Fibroblast of skin of left quadriceps (primary cell): ENCODE measurements at regions not wholly inside any gene's neighbourhood (a gene's known extent, or its start where the extent isn't known, plus 50 kb on each side); places are given as distances from the start of the nearest gene placed in this dataset.
A peak's percentile ranks its signal among the peaks of the same experiment; 100 is the strongest.
"Not testable (repeated sequence)": the region's sequence is repeated elsewhere in the genome, so short reads cannot be mapped to it uniquely, and the experiment has no call there.

Source experiments
- DNase-seq, 2 experiments: peaks; one replicate each; pipeline ENCODE4 v3.0.0-alpha.2; 2013; ENCODE audit warnings: low read depth in 2 of 2

DNA sequence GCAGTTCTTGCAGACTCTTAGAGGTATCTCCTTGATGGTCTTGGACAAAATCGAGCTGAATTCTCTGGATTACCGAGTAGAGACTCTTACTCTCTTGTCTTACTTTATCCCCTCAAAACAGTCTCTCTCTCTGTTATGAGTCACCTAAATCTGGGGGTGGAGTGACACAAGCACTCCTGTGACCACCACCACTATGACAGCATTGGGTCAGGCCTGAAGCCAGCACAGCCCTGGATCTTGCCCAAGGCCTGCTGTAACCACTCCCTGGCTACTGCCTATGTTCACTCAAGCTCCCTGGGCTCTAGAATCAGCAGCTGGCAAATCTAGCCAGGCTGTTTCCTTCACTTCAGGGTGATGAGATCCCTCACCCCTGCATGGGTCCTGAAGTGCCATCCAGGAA lies 662.5 kb downstream of the LUZP2 start:
- DNase-seq = no peak

DNA sequence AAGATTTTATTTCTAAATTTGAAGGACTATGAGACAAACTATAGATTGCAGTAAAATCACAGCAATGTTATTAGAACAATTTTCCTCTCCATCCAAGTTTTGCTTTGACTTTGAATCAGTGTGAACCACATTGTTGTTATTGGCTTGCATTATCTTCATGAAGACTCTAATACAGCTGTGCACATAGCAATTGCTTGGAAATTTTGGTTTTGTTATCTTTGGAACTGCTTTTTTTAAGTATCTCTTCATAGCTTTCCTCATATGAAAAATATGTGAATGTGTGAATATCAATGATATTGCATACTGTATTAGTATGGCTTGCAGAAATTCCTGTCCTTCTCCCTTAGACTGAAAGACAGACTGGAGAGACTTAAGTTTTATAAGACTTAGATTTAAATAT lies 666.6 kb downstream of the LUZP2 start:
- DNase-seq = peak; percentile 4

DNA sequence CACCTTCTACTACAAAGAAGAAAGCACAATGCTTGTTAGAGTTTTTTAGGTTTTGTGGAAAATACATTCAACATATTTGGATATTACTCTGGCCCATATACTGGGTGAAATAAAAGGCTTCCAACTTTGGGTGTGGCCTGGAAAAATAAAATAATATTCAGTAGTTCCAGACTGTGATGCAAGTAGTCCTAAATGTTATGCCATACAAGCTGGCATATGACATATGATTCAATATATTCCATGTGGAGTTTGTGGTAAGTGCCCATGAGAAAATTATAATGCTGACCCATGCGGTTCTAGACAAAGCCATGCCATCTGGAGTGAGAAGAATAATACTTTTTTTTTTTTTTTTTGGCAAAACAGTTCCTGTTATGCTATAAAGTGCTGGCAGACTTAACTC lies 683.3 kb downstream of the LUZP2 start:
- DNase-seq = no peak

- no peak for DNase-seq
Observed at GRCh38 chr11:25183411-25183810, 686.6 kb downstream of the LUZP2 start.

DNA sequence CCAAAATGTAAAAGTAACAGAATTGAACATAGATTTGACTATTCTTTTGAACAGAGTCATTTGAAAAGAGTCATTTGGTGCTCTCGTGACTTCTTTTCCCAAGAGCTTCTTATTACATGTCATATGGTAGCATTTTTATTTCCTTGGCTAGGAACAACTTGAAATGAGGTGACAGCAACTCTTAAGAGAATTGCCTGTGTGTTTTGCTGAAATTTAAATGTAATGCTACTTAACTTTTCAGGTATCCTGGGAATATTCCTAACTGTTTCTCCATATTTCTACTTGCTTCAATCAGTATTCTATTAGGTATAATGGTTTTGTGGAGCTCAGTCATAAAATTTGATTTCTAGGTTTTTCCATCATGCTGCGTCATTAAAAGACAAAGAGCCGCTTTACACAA lies 700.7 kb downstream of the LUZP2 start:
- no peak for DNase-seq

- no peak for DNase-seq
Observed at GRCh38 chr11:25198704-25199103, 701.9 kb downstream of the LUZP2 start.

- DNase-seq = no peak
Observed at GRCh38 chr11:25200925-25201324, 704.1 kb downstream of the LUZP2 start.

DNA sequence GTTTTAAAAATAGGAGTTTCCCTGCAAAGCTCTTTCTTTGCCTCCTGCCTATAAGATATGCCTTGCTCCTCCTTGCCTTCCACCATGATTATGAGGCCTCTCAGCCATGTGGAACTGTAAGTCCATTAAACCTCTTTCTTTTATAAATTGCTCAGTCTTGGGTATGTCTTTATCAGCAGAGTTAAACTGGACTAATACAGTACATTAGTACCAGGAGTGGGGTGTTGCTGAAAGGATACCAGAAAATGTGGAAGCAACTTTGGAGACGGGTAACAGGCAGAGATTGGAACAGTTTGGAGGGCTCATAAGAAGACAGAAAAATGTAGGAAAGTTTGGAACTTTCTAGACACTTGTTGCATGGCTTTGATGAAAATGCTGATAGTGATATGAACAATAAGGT lies 709.9 kb downstream of the LUZP2 start:
- no peak for DNase-seq

DNA sequence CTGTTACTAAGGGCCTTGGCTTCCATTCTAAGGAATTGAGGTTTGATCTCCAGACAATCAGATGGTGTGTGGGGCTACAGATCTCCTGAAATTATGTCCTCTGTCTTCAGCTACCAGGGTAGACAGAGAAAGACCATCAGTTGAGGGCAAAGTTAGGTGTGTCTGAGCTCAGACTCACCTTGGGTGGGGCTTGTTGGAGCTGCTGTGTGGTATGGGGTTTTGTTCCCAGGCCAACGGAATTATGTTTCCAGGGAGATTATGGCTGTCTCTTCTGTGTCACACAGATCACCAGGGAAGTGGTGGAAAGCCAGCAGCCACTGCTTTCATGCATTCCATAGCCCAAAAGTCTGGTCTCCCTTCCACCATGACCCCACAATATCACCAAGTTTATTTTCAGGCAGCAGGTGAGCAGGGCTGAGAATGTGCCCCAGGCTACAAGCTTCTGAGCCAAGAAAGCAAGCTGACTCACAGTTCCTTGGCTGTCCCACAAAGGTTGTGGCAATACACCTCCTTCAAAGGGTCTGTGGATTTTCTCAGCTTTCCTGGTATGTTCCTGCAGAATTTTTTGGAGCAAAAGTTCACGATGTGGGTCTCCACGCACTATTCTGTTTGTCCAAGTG lies 714.9 kb downstream of the LUZP2 start:
- no peak for DNase-seq

- no peak for DNase-seq
Observed at GRCh38 chr11:25214535-25215176, 717.8 kb downstream of the LUZP2 start.

GRCh38 chr11:25218036-25218435 lies 721.2 kb downstream of the LUZP2 start:
- DNase-seq = no peak

DNA sequence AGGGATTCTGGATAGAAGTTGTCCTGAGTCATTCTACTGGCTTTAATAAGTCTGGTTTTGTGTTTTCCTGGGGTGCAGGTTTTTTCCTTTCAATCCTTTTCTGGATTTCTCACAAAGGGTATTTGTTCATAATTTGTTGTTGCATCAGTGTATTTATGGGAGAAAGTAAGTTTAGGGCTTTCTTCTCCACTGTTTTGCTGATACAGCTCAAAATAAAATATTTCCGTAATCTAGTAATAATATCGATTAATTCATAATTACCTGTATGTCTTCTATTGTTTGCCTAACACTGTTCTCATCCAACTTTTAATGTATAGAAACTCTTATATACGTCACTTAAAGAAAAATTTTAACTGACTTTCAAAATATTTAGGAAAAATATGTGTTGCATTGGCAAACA lies 728.2 kb downstream of the LUZP2 start:
- DNase-seq = no peak

DNA sequence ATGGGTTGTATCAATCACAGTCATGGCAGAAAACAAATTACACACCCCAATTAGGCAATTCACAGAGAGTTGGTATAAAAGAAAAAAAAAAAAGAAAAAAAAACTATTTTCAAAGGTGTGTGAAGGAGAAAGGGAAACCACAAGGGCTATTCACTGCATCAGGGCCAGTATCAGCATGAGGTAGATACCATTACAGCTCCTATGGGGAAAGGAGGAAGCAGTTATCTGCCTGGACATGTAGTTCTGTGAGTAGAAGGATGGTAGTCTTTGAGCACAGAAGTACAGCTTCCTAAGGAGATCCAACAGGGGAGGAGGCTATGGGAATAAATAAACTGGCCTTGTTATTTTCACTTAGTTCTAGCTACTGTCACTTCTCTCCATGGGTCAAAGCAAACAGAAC lies 746.1 kb downstream of the LUZP2 start:
- DNase-seq = no peak

DNA sequence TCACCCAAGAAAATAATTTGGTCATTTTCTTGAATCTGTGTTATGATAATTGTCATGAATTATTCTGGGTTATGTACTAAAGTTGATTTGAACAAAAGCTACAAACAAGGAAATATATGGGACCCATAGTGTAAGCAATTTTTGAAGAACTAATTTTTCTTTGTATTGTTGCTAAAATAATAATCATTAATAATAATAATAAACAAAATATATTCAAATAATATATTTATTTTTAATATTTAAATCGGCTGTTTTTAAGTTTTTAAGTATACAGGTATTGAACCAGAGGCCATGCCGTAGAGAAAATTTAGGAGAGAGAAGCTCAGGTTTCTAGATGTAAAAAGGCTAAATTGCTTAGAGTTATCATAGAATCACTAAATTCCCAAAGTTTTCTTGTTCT lies 747.3 kb downstream of the LUZP2 start:
- no peak for DNase-seq

- no peak for DNase-seq
Observed at GRCh38 chr11:25247336-25247735, 750.5 kb downstream of the LUZP2 start.

GRCh38 chr11:25252854-25253253 lies 756.0 kb downstream of the LUZP2 start:
- no peak for DNase-seq

DNA sequence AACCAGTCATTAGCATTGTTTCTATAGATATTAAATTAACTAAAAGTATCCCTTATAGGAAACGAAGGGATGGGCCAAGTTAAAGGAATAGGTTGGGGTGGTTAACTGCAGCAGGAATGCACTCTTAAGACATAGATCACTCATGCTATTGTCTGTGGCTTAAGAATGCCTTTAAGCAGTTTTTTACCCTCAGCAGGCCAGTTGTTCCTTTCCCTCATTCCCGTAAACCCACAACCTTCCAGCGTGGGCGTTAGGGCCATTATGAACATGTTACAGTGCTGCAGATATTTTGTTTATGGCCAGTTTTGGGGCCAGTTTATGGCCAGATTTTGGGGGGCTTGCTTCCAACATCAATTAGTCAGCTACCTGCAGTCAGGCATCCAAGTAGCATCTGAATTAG lies 767.0 kb downstream of the LUZP2 start:
- DNase-seq = not testable (repeated sequence)

DNA sequence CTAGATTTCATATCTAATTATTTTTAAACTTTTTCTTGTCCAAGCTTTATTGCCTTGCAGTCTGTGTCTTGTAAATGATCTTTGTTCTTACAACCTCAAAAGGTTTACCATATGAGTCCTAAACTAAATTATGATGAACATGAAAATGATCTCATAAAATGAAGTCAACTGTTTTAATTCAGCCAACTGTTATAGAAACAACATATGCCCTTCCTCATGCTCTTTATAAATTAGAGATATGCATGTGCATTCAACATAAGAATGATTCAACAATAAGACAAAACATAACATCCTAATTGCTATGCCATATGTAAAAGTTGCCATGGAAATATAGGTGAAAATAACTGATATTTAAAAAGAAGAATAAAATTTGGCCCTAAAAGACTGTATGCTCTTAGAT lies 774.4 kb downstream of the LUZP2 start:
- no peak for DNase-seq

- DNase-seq = no peak
Observed at GRCh38 chr11:25272214-25272613, 775.4 kb downstream of the LUZP2 start.

DNA sequence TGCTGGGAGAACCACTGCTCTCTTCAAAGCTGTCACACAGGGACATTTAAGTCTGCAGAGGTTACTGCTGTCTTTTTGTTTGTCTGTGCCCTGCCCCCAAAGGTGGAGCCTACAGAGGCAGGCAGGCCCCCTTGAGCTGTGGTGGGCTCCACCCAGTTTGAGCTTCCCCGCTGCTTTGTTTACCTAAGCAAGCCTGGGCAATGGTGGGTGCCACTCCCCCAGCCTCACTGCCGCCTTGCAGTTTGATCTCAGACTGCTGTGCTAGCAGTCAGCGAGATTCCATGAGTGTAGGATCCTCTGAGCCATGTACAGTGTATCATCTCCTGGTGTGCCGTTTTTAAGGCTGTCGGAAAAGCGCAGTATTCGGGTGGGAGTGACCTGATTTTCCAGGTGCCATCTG lies 784.0 kb downstream of the LUZP2 start:
- not testable (repeated sequence) for DNase-seq

DNA sequence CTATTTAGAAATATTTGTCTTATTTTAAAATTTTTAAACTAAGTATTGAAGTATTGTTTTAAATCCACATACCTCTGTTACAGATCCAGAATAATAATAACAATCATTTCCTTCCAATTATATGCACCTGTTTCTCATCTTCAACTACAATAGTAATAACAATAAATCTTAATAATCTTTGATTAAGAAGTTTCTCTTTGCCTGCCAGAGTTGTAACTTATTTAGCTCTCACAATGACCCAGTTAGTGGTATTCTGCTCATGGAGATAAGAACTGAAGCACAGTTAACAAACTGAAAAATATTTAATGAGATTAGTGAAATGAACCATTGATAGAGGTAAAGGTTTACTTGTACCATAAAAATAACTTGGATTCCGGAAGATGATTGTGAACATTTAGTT lies 796.3 kb downstream of the LUZP2 start:
- DNase-seq = no peak

DNA sequence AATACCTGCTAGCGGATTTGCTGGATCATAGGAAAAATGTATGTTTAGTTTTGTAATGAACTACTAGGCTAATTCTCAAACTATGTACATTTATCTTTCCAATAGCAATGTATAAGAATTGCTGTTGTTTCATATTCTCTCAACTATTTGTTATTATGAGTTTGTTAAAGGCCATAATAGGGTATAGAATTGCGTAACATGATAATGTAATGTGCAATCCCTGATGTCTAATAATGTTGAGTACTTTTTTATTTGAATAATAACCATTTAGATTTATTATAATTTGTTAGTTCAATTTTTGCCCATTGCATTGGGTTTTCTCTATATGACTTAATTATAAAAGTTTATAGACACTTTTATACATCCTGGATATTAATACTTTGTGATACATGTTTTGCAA lies 801.6 kb downstream of the LUZP2 start:
- no peak for DNase-seq

DNA sequence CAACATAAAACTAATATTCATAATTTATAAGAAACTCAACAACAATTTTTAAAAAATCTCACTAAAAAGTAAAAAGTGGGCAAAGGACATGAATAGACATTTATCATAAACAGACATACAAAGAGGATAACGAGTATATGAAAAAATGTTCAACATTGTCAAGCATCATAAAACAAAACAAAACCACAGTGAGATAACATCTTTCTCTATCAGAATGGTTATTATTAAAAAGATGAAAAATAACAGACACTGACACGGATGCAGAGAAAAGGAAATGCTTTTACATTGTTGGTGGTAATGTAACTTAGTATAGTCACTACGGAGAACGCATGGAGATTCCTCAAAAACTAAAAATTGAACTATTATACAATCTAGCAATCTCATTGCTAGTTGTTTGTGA lies 813.0 kb downstream of the LUZP2 start:
- no peak for DNase-seq

DNA sequence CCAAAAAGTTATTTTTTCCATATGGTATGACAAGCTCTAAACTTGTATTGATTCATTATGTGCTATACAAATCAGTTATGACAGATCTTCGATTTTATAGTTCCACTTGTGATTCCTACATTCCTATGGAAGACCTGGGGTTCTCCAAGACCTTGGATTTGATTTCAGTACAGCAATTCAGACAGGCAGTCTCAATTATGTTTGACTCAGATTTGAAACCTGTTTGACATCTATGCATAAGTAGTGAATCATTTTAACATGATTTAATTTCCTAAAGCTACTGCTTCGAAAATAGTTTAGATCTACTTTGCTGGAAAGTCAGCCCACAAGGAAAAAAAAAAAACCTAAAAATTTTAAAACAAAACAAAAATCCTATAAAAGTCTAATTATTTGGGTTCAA lies 820.4 kb downstream of the LUZP2 start:
- peak; percentile 11 to 16 for DNase-seq
